ENCODE measurements at regions not wholly inside any gene's neighbourhood (a gene's known extent, or its start where the extent isn't known, plus 50 kb on each side); places are given as distances from the start of the nearest gene placed in this dataset.

DNA sequence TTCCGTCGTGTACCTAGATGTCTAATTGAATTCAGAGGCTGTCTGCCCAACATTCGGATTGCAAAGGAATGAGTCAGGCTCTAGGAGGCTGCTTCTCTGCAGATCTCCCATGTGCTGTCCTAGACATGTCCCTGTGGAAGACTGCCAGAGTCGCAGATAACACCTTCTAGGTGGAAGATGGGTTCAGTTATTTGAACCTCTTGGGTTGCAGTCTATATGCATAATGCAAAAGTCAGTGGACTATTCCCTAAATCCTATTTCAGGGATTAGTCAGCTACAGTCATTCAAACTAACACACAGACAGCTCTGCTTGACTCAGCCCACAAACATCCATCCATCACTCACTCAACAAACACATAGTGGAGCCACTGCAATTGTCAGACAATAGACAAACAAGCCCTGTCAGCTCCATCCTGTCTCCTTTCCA lies 300.0 kb upstream of the CTNNB1 start:
- TF ChIP-seq, protein P1, sequence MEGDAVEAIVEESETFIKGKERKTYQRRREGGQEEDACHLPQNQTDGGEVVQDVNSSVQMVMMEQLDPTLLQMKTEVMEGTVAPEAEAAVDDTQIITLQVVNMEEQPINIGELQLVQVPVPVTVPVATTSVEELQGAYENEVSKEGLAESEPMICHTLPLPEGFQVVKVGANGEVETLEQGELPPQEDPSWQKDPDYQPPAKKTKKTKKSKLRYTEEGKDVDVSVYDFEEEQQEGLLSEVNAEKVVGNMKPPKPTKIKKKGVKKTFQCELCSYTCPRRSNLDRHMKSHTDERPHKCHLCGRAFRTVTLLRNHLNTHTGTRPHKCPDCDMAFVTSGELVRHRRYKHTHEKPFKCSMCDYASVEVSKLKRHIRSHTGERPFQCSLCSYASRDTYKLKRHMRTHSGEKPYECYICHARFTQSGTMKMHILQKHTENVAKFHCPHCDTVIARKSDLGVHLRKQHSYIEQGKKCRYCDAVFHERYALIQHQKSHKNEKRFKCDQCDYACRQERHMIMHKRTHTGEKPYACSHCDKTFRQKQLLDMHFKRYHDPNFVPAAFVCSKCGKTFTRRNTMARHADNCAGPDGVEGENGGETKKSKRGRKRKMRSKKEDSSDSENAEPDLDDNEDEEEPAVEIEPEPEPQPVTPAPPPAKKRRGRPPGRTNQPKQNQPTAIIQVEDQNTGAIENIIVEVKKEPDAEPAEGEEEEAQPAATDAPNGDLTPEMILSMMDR (IDR thresholded peaks at IDR 0.05; ENCODE audit: insufficient read depth, low read length): no peak
- no peak for TF ChIP-seq POLR2AphosphoS5 (IDR thresholded peaks at IDR 0.05; ENCODE audit: low read depth)
- TF ChIP-seq, protein P2, sequence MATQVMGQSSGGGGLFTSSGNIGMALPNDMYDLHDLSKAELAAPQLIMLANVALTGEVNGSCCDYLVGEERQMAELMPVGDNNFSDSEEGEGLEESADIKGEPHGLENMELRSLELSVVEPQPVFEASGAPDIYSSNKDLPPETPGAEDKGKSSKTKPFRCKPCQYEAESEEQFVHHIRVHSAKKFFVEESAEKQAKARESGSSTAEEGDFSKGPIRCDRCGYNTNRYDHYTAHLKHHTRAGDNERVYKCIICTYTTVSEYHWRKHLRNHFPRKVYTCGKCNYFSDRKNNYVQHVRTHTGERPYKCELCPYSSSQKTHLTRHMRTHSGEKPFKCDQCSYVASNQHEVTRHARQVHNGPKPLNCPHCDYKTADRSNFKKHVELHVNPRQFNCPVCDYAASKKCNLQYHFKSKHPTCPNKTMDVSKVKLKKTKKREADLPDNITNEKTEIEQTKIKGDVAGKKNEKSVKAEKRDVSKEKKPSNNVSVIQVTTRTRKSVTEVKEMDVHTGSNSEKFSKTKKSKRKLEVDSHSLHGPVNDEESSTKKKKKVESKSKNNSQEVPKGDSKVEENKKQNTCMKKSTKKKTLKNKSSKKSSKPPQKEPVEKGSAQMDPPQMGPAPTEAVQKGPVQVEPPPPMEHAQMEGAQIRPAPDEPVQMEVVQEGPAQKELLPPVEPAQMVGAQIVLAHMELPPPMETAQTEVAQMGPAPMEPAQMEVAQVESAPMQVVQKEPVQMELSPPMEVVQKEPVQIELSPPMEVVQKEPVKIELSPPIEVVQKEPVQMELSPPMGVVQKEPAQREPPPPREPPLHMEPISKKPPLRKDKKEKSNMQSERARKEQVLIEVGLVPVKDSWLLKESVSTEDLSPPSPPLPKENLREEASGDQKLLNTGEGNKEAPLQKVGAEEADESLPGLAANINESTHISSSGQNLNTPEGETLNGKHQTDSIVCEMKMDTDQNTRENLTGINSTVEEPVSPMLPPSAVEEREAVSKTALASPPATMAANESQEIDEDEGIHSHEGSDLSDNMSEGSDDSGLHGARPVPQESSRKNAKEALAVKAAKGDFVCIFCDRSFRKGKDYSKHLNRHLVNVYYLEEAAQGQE (IDR thresholded peaks at IDR 0.05; ENCODE audit: insufficient replicate concordance, low read depth): no peak
- TF ChIP-seq GABPA (IDR thresholded peaks at IDR 0.05; ENCODE audit: low read depth): no peak
- no peak for TF ChIP-seq SPI1 (IDR thresholded peaks at IDR 0.05; ENCODE audit: borderline replicate concordance, low read depth)
